Right forelimb (tissue), 1 donor: ENCODE measurements at regions not wholly inside any gene's neighbourhood (a gene's known extent, or its start where the extent isn't known, plus 50 kb on each side); places are given as distances from the start of the nearest gene placed in this dataset.
"Not testable (repeated sequence)": the region's sequence is repeated elsewhere in the genome, so short reads cannot be mapped to it uniquely, and the experiment has no call there.

Source experiments
- DNase-seq: peaks from one replicate; pipeline ENCODE4 v3.0.0-alpha.2; 2018

DNA sequence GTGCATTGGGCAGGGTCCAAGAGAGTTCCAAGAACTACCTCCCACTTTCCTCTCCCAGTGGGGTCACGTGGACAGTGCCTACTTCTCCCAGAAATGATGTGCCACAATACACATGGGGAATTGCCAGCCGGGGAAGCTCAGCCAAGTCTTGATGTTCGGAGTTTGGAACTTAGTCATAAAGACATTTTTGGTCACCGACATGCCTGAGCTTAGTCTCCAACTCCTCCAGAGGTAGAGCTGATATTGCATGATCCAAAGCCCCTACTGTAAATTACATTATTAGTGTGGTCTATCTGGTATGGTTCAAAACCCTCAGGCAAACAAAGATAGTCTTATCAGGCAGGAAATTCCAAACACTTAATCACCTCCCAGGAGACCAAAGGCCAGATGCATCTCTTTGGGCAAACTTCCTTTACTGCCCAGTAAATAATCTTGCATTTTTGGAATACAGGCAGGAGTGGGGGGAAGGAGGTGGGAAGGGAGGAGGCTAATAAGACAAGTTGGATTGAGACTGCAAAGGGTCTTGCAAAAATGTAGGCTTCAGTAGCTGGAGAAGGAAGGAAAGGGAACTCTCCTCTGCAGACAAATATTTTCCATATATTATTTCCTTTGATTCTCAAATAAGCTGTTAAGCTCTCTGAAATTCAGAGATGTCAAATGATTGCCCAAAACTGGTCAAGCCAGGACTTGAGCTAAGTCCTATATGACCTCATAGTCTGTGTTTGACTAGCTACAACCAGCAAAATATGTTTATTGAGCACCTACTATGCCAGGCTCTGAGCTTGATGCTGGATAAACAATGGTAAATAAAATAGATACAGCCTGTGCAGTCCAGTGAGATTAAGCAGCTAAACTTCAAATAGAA lies 99.4 kb downstream of the DRD1 start:
- DNase-seq, result no peak

DNA sequence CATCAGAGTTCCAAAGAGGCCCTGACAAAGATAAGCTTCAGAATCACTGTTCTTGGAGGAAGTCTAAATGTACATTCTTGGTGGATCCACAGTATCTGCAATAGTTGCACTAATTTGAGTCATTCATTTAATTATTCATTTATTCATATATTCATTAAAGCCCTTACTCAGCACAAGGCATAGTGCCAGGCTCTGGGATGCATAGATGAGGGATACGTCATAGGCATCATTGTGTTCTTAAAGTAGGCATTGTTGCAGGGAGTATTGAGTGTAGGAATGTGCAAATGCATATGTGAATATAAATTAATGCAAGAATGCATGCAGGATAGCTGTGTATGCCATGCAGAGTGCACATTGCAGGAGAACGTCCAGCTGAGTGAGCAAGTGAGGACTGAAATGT lies 100.7 kb downstream of the DRD1 start:
- no peak for DNase-seq

- DNase-seq, result no peak
Measured at GRCh38 chr5:175340180-175340579, 103.8 kb downstream of the DRD1 start.

GRCh38 chr5:175337680-175338079 lies 106.3 kb downstream of the DRD1 start:
- no peak for DNase-seq

DNA sequence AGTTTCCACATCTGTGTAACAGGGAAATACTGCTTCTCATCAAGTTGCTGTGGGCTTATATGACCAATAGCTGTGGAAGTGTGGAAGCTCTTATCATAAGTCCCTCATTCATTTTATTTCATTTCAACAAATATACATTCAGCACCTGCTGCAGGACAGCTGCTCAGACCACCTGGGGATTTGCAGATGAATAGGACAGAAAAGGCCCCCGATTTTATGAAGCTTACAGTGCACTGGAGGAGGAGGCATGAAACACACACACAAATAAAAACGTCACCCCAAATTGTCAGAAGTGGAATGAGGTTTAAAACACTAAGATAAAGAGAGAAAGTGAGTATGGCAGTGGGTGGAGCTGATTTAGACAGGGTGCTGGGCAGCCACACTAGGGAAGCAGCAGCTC lies 107.2 kb downstream of the DRD1 start:
- DNase-seq, result no peak

DNA sequence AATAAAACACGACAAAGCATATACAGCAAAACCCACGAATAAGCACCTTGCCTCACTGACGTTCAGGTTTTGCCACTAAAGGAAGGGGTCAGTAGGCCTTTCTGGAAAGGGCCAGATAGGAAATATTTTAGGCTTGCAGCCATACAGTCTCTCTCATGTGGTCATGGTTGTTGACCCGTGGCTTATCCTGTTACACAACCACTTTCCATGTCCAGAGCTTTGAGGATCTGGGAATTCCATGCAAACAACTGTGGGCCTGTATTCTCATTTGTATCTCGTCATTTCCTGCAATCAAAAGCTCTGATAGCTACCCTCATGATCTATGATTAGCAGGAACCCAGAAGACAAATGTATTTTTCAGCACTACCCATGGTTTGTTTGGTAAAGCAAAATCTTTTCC lies 108.3 kb downstream of the DRD1 start:
- DNase-seq, result no peak

- DNase-seq, result not testable (repeated sequence)
Measured at GRCh38 chr5:175331173-175332036, 112.6 kb downstream of the DRD1 start.

- DNase-seq, result no peak
Measured at GRCh38 chr5:175329976-175330375, 114.0 kb downstream of the DRD1 start.

- DNase-seq, result no peak
Measured at GRCh38 chr5:175328687-175329086, 115.3 kb downstream of the DRD1 start.

DNA sequence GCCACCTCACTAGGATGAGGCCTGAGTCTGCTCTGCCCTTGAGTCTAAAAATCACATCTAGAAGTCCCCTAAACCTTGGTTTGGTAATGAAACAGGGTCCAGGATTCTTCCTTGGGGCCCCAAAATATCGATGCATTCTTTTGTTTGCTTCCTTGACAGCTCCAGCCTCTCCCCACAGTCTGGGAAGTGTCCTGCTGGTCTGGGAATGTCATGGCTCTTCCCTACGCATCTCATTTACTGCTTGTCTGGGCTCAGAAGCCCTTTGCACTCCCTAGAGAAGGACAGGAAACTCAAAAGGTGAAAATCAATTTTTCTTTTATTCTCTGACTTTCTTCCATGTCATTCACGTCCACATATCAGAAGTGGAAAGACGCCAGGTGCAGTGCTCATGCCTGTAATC lies 115.8 kb downstream of the DRD1 start:
- DNase-seq, result no peak

GRCh38 chr5:175325681-175326080 lies 118.3 kb downstream of the DRD1 start:
- no peak for DNase-seq

DNA sequence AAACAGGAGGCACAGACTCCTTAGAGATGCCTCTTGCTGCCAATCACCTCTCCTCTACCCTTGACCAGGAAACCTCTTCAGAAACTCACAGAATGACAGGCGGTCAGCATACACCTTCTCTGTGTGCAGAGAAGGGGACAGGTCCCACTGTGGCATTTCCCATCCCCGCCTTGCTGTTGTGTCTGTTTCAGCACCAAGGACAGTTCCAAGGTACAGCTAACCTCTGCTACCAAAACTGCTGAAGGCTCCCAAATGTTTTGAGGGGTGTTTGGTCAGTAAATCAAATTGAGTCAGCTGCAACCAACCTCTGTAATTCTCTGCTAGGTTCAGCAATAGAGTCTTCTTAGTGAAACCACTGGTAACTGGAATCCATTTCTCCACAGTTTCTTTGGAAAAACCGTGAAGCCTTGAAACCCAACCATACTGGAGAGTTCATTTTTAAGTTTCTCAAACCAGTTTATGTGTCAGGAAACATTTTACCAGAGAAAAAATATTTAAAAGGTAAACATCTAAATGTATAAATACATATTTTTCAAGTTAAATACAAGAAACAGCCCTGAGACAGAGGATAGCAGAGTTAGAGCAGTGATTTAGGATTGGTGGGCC lies 122.0 kb downstream of the DRD1 start:
- DNase-seq, result peak; percentile 57

GRCh38 chr5:175319199-175319598 lies 124.8 kb downstream of the DRD1 start:
- DNase-seq, result no peak

- no peak for DNase-seq
Measured at GRCh38 chr5:175317872-175318271, 126.1 kb downstream of the DRD1 start.

DNA sequence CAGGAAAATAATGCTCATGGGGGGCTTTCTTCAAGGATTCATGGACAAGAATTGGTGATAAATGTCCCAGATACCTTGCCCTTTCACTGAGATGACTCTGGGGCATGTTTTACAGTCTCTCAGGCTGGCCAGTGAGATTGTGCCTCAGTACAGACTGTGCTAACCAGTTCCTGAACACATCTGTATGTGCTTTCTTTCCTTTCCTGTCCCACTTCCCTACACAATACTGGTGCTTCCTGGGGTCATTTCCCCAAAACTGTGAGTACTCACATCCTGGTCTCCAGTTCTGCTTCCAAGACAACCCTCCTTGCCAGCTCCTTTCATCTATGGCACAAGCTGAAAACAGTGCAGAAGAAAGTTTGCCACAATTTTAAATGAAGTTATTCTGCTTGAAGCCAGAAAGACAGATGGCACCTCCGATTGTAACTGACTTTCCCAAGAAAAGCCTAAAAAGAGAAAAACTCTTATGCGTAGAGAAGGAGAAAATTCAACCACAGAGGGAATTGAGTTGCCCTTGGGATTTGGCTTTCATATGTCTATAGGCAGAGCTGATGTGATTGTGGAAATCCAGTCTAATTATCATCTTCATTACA lies 134.7 kb downstream of the DRD1 start:
- no peak for DNase-seq

DNA sequence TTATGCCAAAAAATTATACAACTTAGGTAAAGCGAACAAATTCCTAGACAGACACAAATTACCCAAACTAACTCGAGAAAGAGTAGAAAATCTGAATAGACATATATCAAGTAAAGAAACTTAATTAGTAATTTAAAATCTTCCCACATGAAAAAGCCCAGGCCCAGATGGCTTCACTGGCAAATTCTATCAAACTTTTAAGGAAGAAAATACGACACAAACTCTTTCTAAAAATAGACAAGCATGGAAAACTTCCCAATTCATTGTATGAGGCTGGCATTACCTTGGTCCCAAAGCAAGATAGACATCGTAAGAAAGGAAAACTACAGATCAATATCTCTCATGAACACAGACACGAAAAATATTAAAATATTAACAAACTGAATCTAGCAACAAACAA lies 135.3 kb downstream of the DRD1 start:
- no peak for DNase-seq

DNA sequence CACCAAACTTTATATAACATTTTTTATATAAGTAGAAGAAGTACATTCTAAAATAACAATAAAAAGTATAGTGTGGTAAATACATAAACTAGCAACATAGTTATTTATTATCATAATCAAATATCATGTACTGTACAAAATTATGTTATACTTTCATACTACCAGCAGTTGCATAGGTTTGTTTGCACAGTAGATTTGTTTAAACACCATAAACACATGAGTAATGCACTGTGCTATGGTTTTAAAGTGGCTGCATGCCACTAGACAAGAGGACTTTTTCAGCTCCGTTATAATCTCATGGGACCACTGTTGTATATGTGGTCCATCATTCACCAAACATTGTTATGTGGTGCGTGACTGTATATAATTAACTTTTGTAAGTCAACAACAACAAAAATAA lies 137.6 kb downstream of the DRD1 start:
- no peak for DNase-seq

DNA sequence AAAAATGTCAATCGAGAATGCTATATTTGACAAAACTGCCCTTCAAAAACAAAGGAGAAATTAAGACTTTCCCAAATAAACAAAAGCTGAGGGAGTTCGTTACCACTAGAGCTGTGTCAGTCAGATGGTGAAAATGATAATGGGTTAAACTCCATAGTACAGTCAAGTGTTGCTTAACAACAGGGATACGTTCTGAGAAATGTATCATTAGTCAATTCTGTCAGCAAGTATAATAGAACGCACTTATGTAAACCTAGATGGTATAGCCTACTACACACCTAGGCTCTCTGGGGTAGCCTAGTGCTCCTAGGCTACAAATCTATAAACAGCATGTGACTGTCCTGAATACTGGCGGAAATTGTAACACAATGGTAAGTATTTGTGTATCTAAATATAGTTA lies 138.7 kb downstream of the DRD1 start:
- DNase-seq, result no peak

GRCh38 chr5:175290379-175290778 lies 153.6 kb downstream of the DRD1 start:
- DNase-seq, result no peak

DNA sequence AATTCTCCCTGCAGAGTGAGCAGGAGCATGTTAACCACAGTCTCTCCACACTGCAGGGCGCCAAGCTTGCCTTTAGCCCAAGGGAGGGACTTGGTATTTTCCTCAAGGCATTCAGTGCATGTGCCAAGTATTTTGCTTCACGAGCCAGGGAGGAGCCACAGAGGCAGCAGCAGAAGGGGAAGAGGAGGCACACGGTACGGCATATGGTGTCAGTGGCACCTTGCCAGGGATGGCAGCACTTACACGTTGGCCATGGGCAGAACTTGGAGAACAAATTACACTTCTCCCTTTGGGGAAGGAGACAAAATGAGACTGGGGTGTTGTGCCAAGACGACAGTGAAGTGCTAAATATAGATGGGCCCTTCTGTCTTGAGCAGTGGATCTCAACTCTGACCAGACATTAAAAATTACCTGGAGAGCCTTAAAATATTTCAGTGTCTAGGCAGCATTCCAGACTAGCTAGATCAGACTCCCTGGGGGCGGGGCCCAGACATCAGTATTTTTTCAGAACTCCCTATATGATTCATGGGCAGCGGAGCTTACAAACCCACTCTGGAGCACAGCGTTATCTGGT lies 155.8 kb downstream of the DRD1 start:
- no peak for DNase-seq

GRCh38 chr5:175286981-175287380 lies 157.0 kb downstream of the DRD1 start:
- DNase-seq, result no peak

GRCh38 chr5:175285261-175285660 lies 158.7 kb downstream of the DRD1 start:
- no peak for DNase-seq

GRCh38 chr5:175284806-175285205 lies 159.2 kb downstream of the DRD1 start:
- DNase-seq, result no peak
